HepG2 (cell line): ENCODE measurements at regions not wholly inside any gene's neighbourhood (a gene's known extent, or its start where the extent isn't known, plus 50 kb on each side); places are given as distances from the start of the nearest gene placed in this dataset.

Experiments
- ATAC-seq: fragments of 200-7000 bp; cut with Tn5 transposase; 3 replicates; pipeline ENCODE4 v1.9.1; 2020; ENCODE audit warnings: mild to moderate bottlenecking, moderate library complexity
- BruUV-seq: library from RNA; stranded (reverse); fragments of 400-500 nt; replicated peaks from 2 replicates; lab custom pipeline; 2021; lab: Mats Ljungman, UMichigan
- CTCF ChIA-PET: fragments of 300-600 bp; formaldehyde crosslinking; extraction: SDS; loops from one replicate; lab custom pipeline; 2021; ENCODE audit warnings: low total read pairs, inconsistent platforms, low intra/inter-chr PET ratio; lab: Yijun Ruan, JAX
- POLR2A ChIA-PET: fragments of 350-600 bp; sonication (Branson Sonifier 250); formaldehyde crosslinking; loops from one replicate; lab custom pipeline; 2020; ENCODE audit warnings: antibody characterized with exemption, inconsistent platforms; lab: Yijun Ruan, JAX
- DNase-seq: peaks from one replicate; pipeline ENCODE4 v3.0.0-alpha.2; 2015; ENCODE audit warnings: low spot score
- FAIRE-seq: peaks from 3 replicates; lab custom pipeline; 2011; peaks lifted over from hg19 to GRCh38; lab: Jason Lieb, UNC
- H2AFZ ChIP-seq: one replicate; pipeline ENCODE4 v1.6.1; 2011; ENCODE audit warnings: low read length, inconsistent platforms
- H3K27ac ChIP-seq: fragments of 300-600 bp; 3 replicates; pipeline ENCODE4 v1.8.0; 2011; ENCODE audit warnings: mixed run types, mild to moderate bottlenecking, mixed read lengths, low read length, inconsistent platforms; ENCODE audit not compliant: insufficient read depth; ENCODE audit errors: extremely low read length
- H3K27me3 ChIP-seq, 2 experiments: fragments of 200-600 bp in 1 of 2; 2 replicates in 1 of 2; 3 replicates in 1 of 2; pipeline versions ENCODE4 v1.6.0 to v1.8.0; 2011; ENCODE audit warnings: low read length in 2 of 2, mild to moderate bottlenecking in 2 of 2, moderate library complexity in 2 of 2, inconsistent platforms in 1 of 2; ENCODE audit not compliant: insufficient read depth in 2 of 2, control insufficient read depth in 1 of 2
- H3K36me3 ChIP-seq, 2 experiments: fragments of 200-600 bp in 1 of 2; replicated peaks in 1 of 2; 2 replicates in 1 of 2; 3 replicates in 1 of 2; pipeline versions ENCODE4 v1.5.1 to v1.8.0; 2011; ENCODE audit warnings: low read length in 2 of 2, inconsistent platforms in 1 of 2; ENCODE audit not compliant: insufficient read depth in 2 of 2, control insufficient read depth in 1 of 2
- H3K4me1 ChIP-seq: 2 replicates; pipeline ENCODE4 v1.5.1; 2012; ENCODE audit warnings: low read length, inconsistent platforms; ENCODE audit not compliant: insufficient read depth
- H3K4me2 ChIP-seq: 2 replicates; pipeline ENCODE4 v1.6.0; 2011; ENCODE audit warnings: low read depth, low read length, inconsistent platforms
- H3K4me3 ChIP-seq, 3 experiments: fragments of 200-600 bp in 1 of 3; sonication (generic), shearing (Covaris generic) in 1 of 3; replicated peaks in 1 of 3; 2 replicates each; pipeline ENCODE4 v1.5.1; 2011 to 2016; ENCODE audit warnings: low read length in 3 of 3, inconsistent platforms in 2 of 3, low read depth in 2 of 3, mild to moderate bottlenecking in 2 of 3, control low read depth in 1 of 3, mixed read lengths in 1 of 3; ENCODE audit not compliant: insufficient read depth in 1 of 3
- H3K79me2 ChIP-seq: one replicate; pipeline ENCODE4 v1.6.1; 2011; ENCODE audit warnings: low read length, inconsistent platforms; ENCODE audit not compliant: insufficient read depth
- H3K9ac ChIP-seq: 2 replicates; pipeline ENCODE4 v1.6.0; 2011; ENCODE audit warnings: mild to moderate bottlenecking, low read depth, low read length, inconsistent platforms; ENCODE audit not compliant: insufficient read depth
- H3K9me3 ChIP-seq: 2 replicates; pipeline ENCODE4 v1.5.1; 2012; ENCODE audit warnings: mild to moderate bottlenecking, low read length
- H4K20me1 ChIP-seq: 2 replicates; pipeline ENCODE4 v1.6.0; 2011; ENCODE audit warnings: inconsistent platforms, mild to moderate bottlenecking, low read length, moderate library complexity; ENCODE audit not compliant: insufficient read depth
- AGO1 ChIP-seq: fragments of 200-400 bp; formaldehyde crosslinking; IDR thresholded peaks from 2 replicates; pipeline ENCODE4 v1.6.1; 2017; ENCODE audit warnings: mild to moderate bottlenecking, low read depth, low read length, moderate library complexity; ENCODE audit not compliant: poor library complexity, severe bottlenecking
- CEBPG ChIP-seq: IDR thresholded peaks from 2 replicates; pipeline ENCODE4 v1.6.1; 2016
- CREBL2 ChIP-seq: sonication (generic); formaldehyde crosslinking; IDR thresholded peaks from 2 replicates; pipeline ENCODE4 v1.8.1; 2023; ENCODE audit warnings: missing genetic modification reagents, mild to moderate bottlenecking, borderline replicate concordance
- ESRRA ChIP-seq: sonication (generic); formaldehyde crosslinking; IDR thresholded peaks from 2 replicates; pipeline ENCODE4 v1.5.1; 2020; ENCODE audit warnings: mild to moderate bottlenecking, low read depth, missing genetic modification reagents
- GRHL1 ChIP-seq: sonication (generic); formaldehyde crosslinking; conservative IDR thresholded peaks from 2 replicates; pipeline ENCODE4 v1.8.0; 2022; ENCODE audit warnings: missing genetic modification reagents
- JARID2 ChIP-seq: sonication (generic); formaldehyde crosslinking; IDR thresholded peaks from 2 replicates; pipeline ENCODE4 v1.8.1; 2023; ENCODE audit warnings: missing genetic modification reagents, inconsistent platforms; ENCODE audit not compliant: insufficient replicate concordance
- LRRFIP1 ChIP-seq: sonication (generic); formaldehyde crosslinking; conservative IDR thresholded peaks from 2 replicates; pipeline ENCODE4 v1.4.0; 2020; ENCODE audit warnings: missing genetic modification reagents
- MLX ChIP-seq: IDR thresholded peaks from 2 replicates; pipeline ENCODE4 v1.6.1; 2016
- NR2C2 ChIP-seq: sonication (generic); formaldehyde crosslinking; IDR thresholded peaks from 2 replicates; pipeline ENCODE4 v1.4.0; 2020; ENCODE audit warnings: missing genetic modification reagents, mild to moderate bottlenecking, moderate library complexity, borderline replicate concordance
- PCBP1 ChIP-seq: fragments of 200-400 bp; formaldehyde crosslinking; IDR thresholded peaks from 2 replicates; pipeline ENCODE4 v1.6.1; 2017; ENCODE audit warnings: mild to moderate bottlenecking, low read depth, low read length, borderline replicate concordance
- PRDM4 ChIP-seq: sonication (generic); formaldehyde crosslinking; IDR thresholded peaks from 2 replicates; pipeline ENCODE4 v1.9.0; 2021; ENCODE audit warnings: missing genetic modification reagents, borderline replicate concordance
- SRSF4 ChIP-seq: fragments of 200-400 bp; formaldehyde crosslinking; IDR thresholded peaks from one replicate; pipeline ENCODE4 v1.6.1; 2018; ENCODE audit warnings: mild to moderate bottlenecking, low read depth, low read length, moderate library complexity; ENCODE audit not compliant: poor library complexity, severe bottlenecking
- ZNF326 ChIP-seq: sonication (generic); formaldehyde crosslinking; IDR thresholded peaks from 2 replicates; pipeline ENCODE4 v1.4.0; 2020; ENCODE audit warnings: missing genetic modification reagents, borderline replicate concordance
- ZNF570 ChIP-seq: sonication (generic); formaldehyde crosslinking; IDR thresholded peaks from 2 replicates; pipeline ENCODE4 v1.4.0; 2020; ENCODE audit warnings: mild to moderate bottlenecking, missing genetic modification reagents, borderline replicate concordance
- ZNF639 ChIP-seq: conservative IDR thresholded peaks from 2 replicates; pipeline ENCODE4 v1.6.1; 2018; ENCODE audit warnings: missing genetic modification reagents
- ZNF891 ChIP-seq: sonication (generic); formaldehyde crosslinking; IDR thresholded peaks from 2 replicates; pipeline ENCODE4 v1.5.0; 2020; ENCODE audit warnings: mild to moderate bottlenecking, missing genetic modification reagents
- WGBS: methylation state at CpG from one replicate; pipeline ENCODE4 v1.1.6; 2017; ENCODE audit warnings: low lambda C conversion rate; 5-methylcytosine and 5-hydroxymethylcytosine counted together
- in situ Hi-C: cut with HindIII; loops from 2 replicates; pipeline ENCODE4 v1.10.0; 2017; ENCODE audit warnings: low pct_unique_long_range_greater_than_20kb; ENCODE audit not compliant: extremely low pct_ligation_motif_present
- intact Hi-C: fragments of 100-400 bp; cut with micrococcal nuclease; formaldehyde crosslinking; loops from one replicate; pipeline ENCODE4 v1.10.0; 2022; ENCODE audit not compliant: unreplicated experiment

GRCh38 chr20:12825226-12825595, 183.6 kb upstream of the SPTLC3 start:
- Histone ChIP-seq H3K4me3 (no peak overlapping the region), H3K27ac (no peak overlapping the region), H4K20me1 (no peaks in the 10 kb centered on the region), H2AFZ (no peak overlapping the region), H3K79me2 (no peaks in the 10 kb centered on the region), H3K4me1 (no peaks in the 10 kb centered on the region), H3K27me3 (peaks cover 0 to 11% of the 10 kb centered on the region in 2 experiments; a peak in 3 of 5 replicates), H3K4me2 (no peak overlapping the region), H3K9me3 (no peaks in the 10 kb centered on the region), H3K9ac (no peak overlapping the region), H3K36me3 (no peaks in the 10 kb centered on the region)
- in situ Hi-C loops (no loop called here), intact Hi-C loops (no loop called here)
- CTCF ChIA-PET = no interaction called here
- FAIRE-seq = no peak
- BruUV-seq = no TSS peak
- no peak for DNase-seq
- WGBS = 17% methylated on average over 6 of the region's 6 CpGs
- ATAC-seq = no peak
- POLR2A ChIA-PET = no interaction called here
- TF ChIP-seq ZNF891 (CRISPR knock-in tag) = no peak
- TF ChIP-seq CREBL2 = no peak
- no peak for TF ChIP-seq ZNF326 (CRISPR knock-in tag)
- no peak for TF ChIP-seq MLX (CRISPR knock-in tag)
- TF ChIP-seq ZNF570 (CRISPR knock-in tag) = no peak
- no peak for TF ChIP-seq PRDM4 (CRISPR knock-in tag)
- TF ChIP-seq NR2C2 = no peak
- no peak for TF ChIP-seq LRRFIP1 (CRISPR knock-in tag)
- TF ChIP-seq ESRRA (CRISPR knock-in tag) = no peak
- TF ChIP-seq CEBPG (CRISPR knock-in tag) = no peak
- no peak for TF ChIP-seq GRHL1
- no peak for TF ChIP-seq PCBP1
- no peak for TF ChIP-seq JARID2 (CRISPR knock-in tag)
- no peak for TF ChIP-seq SRSF4
- TF ChIP-seq AGO1 = no peak
- no peak for TF ChIP-seq ZNF639 (CRISPR knock-in tag)
